ENCODE measurements at regions not wholly inside any gene's neighbourhood (a gene's known extent, or its start where the extent isn't known, plus 50 kb on each side); places are given as distances from the start of the nearest gene placed in this dataset.

DNA sequence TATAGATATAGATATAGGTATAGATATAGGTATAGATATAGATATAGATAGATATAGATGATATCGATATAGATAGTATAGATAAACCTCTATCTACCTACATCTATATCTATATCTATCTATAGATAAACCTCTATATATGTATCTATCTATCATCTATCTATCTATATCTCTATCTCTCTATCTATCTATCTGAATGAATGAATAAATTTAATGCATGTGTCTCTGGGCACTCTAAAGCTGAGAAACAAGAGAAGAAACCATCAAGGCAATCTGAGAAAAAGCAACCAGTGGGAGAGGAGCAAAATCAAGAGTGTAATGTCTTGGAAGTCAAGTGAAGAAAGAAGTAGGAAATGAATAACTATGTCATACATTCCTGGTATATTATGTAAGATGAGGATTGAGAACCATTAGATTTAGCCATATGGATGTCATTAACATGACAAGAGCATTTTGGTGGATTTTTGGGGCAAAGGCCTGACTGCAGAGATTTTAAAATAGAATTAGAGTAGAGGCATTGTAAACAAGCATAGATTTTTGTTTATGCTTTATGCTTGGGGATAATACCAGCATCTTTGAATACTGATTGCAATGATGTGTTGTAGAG lies 1262.7 kb upstream of the MIR17HG start:
- TF ChIP-seq, protein P1, sequence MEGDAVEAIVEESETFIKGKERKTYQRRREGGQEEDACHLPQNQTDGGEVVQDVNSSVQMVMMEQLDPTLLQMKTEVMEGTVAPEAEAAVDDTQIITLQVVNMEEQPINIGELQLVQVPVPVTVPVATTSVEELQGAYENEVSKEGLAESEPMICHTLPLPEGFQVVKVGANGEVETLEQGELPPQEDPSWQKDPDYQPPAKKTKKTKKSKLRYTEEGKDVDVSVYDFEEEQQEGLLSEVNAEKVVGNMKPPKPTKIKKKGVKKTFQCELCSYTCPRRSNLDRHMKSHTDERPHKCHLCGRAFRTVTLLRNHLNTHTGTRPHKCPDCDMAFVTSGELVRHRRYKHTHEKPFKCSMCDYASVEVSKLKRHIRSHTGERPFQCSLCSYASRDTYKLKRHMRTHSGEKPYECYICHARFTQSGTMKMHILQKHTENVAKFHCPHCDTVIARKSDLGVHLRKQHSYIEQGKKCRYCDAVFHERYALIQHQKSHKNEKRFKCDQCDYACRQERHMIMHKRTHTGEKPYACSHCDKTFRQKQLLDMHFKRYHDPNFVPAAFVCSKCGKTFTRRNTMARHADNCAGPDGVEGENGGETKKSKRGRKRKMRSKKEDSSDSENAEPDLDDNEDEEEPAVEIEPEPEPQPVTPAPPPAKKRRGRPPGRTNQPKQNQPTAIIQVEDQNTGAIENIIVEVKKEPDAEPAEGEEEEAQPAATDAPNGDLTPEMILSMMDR (IDR thresholded peaks at IDR 0.05; ENCODE audit: extremely low read depth, missing control alignments): no peak
- no peak for DNase-seq (ENCODE audit: low spot score)

DNA sequence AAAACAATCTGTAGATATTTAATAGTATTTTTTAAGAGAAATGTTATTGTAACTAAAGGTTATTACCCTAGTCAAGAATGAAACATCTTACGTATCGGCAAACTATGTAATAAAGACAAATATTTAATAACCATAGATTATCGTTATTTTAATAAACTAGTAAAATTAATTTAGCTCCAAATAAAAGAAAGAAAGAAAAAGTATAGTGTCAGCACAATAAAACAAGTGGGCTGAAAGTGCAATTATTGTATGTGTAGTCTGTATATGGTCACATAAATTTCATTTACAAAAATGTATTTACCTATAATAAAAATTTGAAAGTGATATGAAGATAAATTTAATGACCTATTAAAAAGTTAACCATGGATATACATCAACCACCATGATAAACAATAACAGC lies 1258.4 kb upstream of the MIR17HG start:
- DNase-seq (ENCODE audit: low spot score): no peak
- TF ChIP-seq, protein P1 (IDR thresholded peaks at IDR 0.05; ENCODE audit: extremely low read depth, missing control alignments): no peak

DNA sequence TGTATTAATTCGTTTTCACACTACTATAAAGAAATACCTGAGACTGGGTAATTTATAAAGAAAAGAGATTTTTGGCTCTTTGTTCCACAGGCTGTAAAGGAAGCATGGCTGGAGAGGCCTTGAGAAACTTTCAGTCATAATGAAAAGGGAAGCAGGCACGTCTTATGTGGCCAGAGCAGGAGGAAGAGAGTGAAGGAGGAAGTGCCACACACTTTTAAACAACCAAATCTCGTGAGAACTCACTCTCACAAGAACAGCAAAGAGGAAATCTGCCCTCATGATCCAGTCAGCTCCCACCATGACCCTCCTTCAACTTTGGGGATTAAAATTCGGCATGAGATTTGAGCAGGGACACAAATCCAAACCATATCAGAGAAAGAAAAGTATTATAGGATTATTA lies 1255.9 kb upstream of the MIR17HG start:
- TF ChIP-seq, protein P1 (IDR thresholded peaks at IDR 0.05; ENCODE audit: extremely low read depth, missing control alignments): no peak

DNA sequence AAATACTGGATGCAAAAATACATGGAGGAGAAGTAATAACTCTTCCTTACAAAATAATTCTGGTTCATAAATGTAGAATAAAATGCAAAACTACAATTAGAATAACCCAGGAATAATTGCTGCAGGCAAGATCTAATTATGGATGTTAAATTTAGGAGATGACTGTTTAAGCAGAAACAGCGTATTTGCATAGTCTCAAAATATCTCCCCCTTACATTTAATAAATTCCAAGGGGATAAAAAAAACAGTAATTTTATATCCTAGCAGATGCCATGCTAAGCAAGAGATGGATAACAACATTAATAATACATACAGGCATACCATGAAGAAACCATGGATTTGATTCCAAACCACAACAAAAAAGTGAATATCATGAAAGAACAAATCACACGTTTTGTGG lies 1253.1 kb upstream of the MIR17HG start:
- TF ChIP-seq, protein P1 (IDR thresholded peaks at IDR 0.05; ENCODE audit: extremely low read depth, missing control alignments): no peak
- DNase-seq (ENCODE audit: low spot score): no peak

More for the DNA sequence above, 1255.9 kb upstream of the MIR17HG start:
- DNase-seq (ENCODE audit: low spot score): no peak

DNA sequence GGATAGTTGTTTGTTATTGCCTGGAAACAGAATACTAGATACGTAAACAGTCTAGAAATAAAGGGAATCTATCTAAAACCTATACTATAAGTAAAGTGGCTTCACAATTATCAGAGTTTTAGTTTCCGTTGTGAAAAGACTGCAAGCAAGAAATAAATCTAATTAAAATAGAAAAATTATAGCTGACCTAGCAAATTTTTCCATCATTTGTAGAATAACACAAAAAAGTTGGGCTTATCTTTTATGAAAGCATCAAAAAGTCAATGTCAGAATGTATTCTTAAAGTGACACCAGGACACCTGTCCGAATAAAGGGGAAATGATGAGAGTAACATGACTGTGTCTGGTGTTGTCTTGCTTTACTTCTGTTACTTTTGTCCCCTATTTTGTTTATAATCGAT lies 1248.9 kb upstream of the MIR17HG start:
- TF ChIP-seq, protein P1 (IDR thresholded peaks at IDR 0.05; ENCODE audit: extremely low read depth, missing control alignments): no peak
- DNase-seq (ENCODE audit: low spot score): no peak

DNA sequence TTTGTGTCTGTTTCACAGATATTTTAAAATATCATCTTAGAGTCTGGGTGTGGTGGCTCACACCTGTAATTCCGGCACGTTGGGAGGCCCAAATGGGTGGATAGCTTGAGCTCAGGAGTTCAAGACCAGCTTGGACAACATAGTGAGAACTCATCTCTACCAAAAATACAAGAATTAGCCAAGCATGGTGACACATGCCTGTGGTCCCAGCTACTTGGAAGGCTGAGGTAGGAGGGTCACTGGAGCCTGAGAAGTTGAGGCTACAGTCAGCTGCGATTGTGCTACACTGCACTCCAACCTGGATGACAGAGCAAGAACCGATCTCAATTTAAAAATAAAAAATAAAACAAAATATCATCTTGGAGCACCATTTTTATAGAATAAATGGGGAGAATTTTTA lies 1247.6 kb upstream of the MIR17HG start:
- DNase-seq (ENCODE audit: low spot score): no peak
- TF ChIP-seq, protein P1 (IDR thresholded peaks at IDR 0.05; ENCODE audit: extremely low read depth, missing control alignments): no peak

DNA sequence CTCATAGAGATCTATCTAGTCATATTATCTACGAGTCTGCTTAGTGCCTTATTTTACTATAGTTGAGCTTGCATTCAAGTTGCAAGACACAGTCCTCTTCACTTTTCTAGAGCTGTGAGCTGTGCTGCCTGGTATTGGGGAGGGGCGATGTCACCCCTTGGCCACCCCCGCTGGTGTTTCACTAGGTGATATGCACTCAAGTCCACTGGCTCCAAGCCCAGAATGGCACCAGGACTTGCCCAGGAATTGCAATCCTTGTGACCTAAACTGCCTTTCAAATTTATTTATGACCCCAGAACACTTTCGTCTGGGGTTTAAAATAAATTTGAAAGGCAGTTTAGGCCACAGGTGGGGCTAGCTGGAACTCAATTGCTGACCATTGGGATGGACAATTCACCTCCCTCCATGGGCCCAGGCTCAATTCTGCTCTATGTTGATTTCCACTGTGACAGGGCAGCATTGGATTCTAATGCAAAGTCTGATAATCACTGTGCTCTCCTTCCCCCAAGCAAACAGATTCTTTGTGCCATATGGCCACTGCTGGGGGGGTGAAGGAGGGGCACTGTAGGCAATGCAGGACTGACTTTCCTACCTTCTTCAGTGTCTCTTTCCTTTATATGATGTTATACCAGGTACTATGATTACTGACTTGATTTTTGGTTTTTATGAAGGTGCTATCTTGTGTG lies 1244.2 kb upstream of the MIR17HG start:
- TF ChIP-seq, protein P1 (IDR thresholded peaks at IDR 0.05; ENCODE audit: extremely low read depth, missing control alignments): no peak
- DNase-seq (ENCODE audit: low spot score): no peak
